Epithelial cell of proximal tubule (primary cell): ENCODE measurements at regions not wholly inside any gene's neighbourhood (a gene's known extent, or its start where the extent isn't known, plus 50 kb on each side); places are given as distances from the start of the nearest gene placed in this dataset.

Experiments used
- DNase-seq: peaks from one replicate; pipeline ENCODE4 v3.0.0-alpha.2; 2011; ENCODE audit warnings: low read depth
- H3K4me3 ChIP-seq: 2 replicates; pipeline ENCODE4 v1.5.1; 2011; ENCODE audit warnings: low read depth, mild to moderate bottlenecking, low read length
- TF ChIP-seq, protein P1 (sequence below): conservative IDR thresholded peaks from 2 replicates; pipeline ENCODE4 v1.5.1; 2012; ENCODE audit warnings: low read depth, mild to moderate bottlenecking, low read length

GRCh38 chr3:59854-60253 is 136.7 kb upstream of the CHL1 start:
- no peak for DNase-seq
- TF ChIP-seq, protein P1, sequence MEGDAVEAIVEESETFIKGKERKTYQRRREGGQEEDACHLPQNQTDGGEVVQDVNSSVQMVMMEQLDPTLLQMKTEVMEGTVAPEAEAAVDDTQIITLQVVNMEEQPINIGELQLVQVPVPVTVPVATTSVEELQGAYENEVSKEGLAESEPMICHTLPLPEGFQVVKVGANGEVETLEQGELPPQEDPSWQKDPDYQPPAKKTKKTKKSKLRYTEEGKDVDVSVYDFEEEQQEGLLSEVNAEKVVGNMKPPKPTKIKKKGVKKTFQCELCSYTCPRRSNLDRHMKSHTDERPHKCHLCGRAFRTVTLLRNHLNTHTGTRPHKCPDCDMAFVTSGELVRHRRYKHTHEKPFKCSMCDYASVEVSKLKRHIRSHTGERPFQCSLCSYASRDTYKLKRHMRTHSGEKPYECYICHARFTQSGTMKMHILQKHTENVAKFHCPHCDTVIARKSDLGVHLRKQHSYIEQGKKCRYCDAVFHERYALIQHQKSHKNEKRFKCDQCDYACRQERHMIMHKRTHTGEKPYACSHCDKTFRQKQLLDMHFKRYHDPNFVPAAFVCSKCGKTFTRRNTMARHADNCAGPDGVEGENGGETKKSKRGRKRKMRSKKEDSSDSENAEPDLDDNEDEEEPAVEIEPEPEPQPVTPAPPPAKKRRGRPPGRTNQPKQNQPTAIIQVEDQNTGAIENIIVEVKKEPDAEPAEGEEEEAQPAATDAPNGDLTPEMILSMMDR, result no peak
- no peak overlapping the region for H3K4me3 ChIP-seq

DNA sequence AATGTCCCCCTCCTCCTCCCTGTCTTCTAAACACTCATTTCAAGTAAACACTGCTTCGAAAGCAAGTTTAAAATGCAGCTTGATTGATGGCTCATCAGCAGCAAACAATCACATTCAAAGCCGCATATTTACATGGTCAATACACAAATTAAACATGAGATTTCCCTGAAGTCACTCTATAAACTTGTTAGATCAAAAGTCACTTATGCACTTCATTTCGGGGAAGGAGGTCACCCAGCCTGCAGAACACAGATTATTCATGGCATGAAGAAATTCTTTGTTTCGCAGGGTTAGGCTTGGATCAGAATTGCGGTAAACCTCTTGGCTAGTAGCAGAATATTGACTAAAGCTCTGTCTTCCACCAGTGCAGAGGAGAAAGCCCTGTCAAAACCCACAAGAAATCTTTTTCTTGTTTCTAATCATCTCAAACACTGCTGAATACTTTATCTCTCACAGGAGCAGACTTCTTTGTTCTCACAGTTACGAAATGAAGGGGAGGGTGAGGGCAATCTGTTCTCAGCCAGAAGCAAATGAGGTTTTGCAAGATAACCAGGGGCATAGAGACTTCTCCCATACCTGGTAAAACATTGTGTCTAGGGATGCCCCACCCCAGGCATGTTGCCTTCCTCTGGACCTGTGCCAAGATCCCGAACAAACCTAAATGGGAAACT is 133.3 kb upstream of the CHL1 start:
- TF ChIP-seq, protein P1, result no peak
- H3K4me3 ChIP-seq, result no peak overlapping the region
- no peak for DNase-seq

DNA sequence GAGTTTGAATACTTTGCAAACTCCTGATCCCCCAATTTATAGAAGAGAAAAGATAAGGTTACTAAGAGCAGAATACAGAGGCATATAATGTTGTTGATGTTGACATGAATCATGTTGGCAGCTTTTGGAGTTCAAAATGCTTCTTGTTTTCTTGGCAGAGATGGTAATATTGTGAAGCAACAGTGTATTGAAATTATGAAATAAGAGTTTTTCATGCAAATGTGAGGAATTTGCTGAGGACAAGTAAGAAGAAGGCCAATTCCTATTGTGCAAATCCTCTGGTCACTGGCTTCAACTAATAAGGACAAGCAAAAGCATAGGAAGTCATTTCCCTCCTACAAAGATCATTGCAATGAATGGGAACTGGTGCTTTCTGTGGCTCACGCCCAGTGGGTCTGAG is 126.9 kb upstream of the CHL1 start:
- TF ChIP-seq, protein P1, result no peak
- DNase-seq, result no peak
- H3K4me3 ChIP-seq, result no peak overlapping the region

- TF ChIP-seq, protein P1, result no peak
- no peak overlapping the region for H3K4me3 ChIP-seq
- DNase-seq, result peak; percentile 33
These were observed 123.8 kb upstream of the CHL1 start for GRCh38 chr3:72776-73175.

DNA sequence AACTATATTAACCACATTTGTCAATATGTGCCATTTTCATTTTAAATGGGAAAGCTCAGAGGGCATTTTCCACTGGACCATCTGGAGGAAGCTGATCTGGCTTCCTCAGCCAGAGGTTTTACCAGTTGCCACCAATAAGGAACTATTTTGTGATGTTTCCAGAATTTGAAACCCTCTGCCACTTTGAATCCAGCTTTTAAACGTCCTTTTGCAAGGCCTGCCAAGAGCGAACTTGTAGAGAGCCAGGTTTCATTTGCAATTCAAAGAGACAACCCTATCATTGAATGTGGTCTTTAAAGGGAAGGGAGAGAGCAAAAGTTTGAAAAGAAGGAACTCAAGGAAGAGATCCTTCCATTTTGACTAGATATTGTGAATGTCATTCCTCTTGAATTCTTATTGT is 123.3 kb upstream of the CHL1 start:
- no peak overlapping the region for H3K4me3 ChIP-seq
- no peak for DNase-seq
- TF ChIP-seq, protein P1, result no peak

DNA sequence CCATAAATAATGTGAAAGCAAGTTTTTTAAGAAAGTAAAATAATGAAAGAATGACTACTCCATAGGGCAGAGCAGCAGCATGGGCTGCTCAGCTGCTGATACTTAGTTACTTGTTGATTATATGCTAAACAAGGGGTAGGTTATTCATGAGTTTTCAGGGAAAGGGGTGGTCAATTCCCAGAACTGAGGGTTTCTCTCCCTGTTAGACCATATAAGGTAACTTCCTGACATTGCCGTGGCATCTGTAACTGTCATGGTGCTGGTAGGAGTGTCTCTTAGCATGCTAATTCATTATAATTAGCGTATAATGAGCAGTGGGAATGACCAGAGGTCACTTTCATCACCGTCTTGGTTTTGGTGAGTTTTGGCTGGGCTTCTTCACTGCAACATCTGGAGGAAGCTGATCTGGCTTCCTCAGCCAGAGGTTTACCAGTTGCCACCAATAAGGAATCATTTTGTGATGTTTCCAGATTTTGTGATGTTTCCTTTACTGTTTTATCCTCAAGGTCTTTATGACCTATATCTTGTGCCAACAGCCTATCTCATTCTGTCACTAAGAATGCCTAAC is 121.8 kb upstream of the CHL1 start:
- TF ChIP-seq, protein P1, result no peak
- DNase-seq, result no peak
- H3K4me3 ChIP-seq, result no peak overlapping the region

- TF ChIP-seq, protein P1, result no peak
- no peak overlapping the region for H3K4me3 ChIP-seq
- DNase-seq, result no peak
These were observed 121.3 kb upstream of the CHL1 start for GRCh38 chr3:75260-75659.
